Subcutaneous abdominal adipose tissue (tissue), 5 donors: ENCODE measurements at regions not wholly inside any gene's neighbourhood (a gene's known extent, or its start where the extent isn't known, plus 50 kb on each side); places are given as distances from the start of the nearest gene placed in this dataset.
A peak's percentile ranks its signal among the peaks of the same experiment; 100 is the strongest.

Source experiments
- H3K27ac ChIP-seq: one replicate; pipeline ENCODE4 v1.7.0; 2013; ENCODE audit warnings: low read depth, mild to moderate bottlenecking, inconsistent platforms, low read length, moderate library complexity
- H3K27me3 ChIP-seq, 5 donors: one replicate each; pipeline ENCODE4 v1.7.0; 2013; ENCODE audit warnings: low read length in 5 of 5, inconsistent platforms in 1 of 5; ENCODE audit not compliant: control insufficient read depth in 5 of 5, insufficient read depth in 4 of 5
- H3K36me3 ChIP-seq, 5 donors: one replicate each; pipeline ENCODE4 v1.7.0; 2013; ENCODE audit warnings: low read length in 5 of 5; ENCODE audit not compliant: control insufficient read depth in 5 of 5, insufficient read depth in 5 of 5
- H3K4me1 ChIP-seq, 5 donors: one replicate each; pipeline ENCODE4 v1.7.0; 2013; ENCODE audit warnings: low read length in 5 of 5, mild to moderate bottlenecking in 3 of 5, moderate library complexity in 1 of 5; ENCODE audit not compliant: control insufficient read depth in 5 of 5, insufficient read depth in 5 of 5
- H3K4me3 ChIP-seq, 5 donors: one replicate each; pipeline ENCODE4 v1.7.0; 2013; ENCODE audit warnings: low read length in 5 of 5, low read depth in 1 of 5
- H3K9ac ChIP-seq, 5 donors: one replicate each; pipeline ENCODE4 v1.7.0; 2013; ENCODE audit warnings: low read length in 5 of 5, mild to moderate bottlenecking in 4 of 5, moderate library complexity in 3 of 5
- H3K9me3 ChIP-seq, 5 donors: one replicate each; pipeline ENCODE4 v1.7.0; 2013; ENCODE audit warnings: low read length in 5 of 5; ENCODE audit not compliant: control insufficient read depth in 5 of 5
- donor health status: healthy.
- donor health status: healthy.
- donor health status: healthy.
- donor health status: healthy.
- donor health status: healthy.

- H3K27me3 ChIP-seq, result no peaks in the 10 kb centered on the region
- H3K4me1 ChIP-seq, result peaks cover 0 to 21% (median 14%) of the 10 kb centered on the region in 5 donors
- H3K4me3 ChIP-seq, result no peak overlapping the region
- H3K9ac ChIP-seq, result no peak overlapping the region
- no peaks in the 10 kb centered on the region for H3K9me3 ChIP-seq
- H3K27ac ChIP-seq, result no peak overlapping the region
- H3K36me3 ChIP-seq, result peaks cover 4 to 42% (median 33%) of the 10 kb centered on the region in 5 donors
Observed at GRCh38 chr15:62791694-62792093, 250.9 kb upstream of the TPM1 start.

DNA sequence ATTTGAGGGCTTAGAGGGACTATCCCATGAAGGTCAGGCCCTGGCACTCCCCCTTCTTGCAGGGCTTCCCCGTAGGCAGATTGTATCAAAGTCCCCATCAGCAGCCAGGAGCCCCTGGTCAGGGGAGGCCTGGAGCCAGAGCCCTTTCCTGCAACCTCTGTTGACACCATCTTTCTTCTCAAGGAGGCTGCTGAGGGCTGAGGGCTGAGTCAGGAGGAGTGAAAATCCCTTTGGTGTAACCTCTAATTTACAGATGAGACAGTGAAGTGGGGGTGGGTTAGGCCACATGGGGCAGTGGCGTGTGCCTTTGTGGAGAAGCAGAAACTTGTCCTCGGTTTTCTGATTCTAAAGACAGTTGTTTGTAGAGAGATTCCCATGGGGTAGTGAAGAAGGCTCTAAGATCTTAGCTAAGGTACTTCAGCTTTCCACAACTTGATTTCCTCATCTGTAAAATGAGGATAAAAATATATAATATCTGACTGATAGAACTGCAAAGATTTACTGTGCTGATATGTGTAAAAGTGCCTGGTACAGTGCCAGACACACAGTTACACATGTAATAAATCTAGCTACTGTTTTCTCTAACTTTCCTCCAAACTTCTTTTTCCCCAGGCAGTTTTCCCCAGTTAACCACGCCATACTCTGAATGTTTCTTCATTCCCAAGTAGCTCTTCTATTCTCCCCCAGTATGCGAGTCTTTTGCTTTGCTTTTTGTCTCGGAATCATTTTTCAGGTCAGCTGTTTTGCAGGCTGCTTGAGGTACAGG is 249.4 kb upstream of the TPM1 start:
- peak overlapping the region; percentile 44 for H3K27ac ChIP-seq
- H3K9me3 ChIP-seq, result no peaks in the 10 kb centered on the region
- no peak overlapping the region for H3K9ac ChIP-seq
- no peaks in the 10 kb centered on the region for H3K27me3 ChIP-seq
- peaks cover 4 to 56% (median 47%) of the 10 kb centered on the region in 5 donors for H3K36me3 ChIP-seq
- no peak overlapping the region for H3K4me3 ChIP-seq
- H3K4me1 ChIP-seq, result peaks cover 0 to 21% (median 14%) of the 10 kb centered on the region in 5 donors

DNA sequence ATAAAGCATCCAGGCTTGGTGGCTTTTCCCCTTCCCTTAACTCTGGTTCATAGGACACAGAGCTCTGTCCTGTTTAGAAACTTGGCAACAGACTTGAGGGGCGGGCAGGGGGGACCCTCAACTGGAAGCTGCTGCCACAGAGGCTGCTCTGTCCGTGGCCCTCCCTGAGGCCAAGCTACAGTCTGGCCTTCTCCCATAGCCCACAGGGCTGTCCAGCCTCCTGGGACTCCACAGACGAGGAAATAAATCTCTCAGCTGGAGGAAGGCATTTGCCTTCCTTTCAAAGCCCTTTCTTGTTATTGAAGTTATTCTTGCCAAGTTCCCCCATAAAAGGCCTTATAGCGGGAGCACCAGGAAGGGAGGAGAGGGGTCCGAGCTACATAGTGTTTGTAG is 248.8 kb upstream of the TPM1 start:
- Histone ChIP-seq H3K27me3 (no peaks in the 10 kb centered on the region), H3K4me1 (peaks cover 0 to 21% (median 14%) of the 10 kb centered on the region in 5 donors), H3K9ac (no peak overlapping the region), H3K27ac (peak overlapping the region; percentile 44), H3K36me3 (peaks cover 0 to 57% (median 50%) of the 10 kb centered on the region in 5 donors), H3K4me3 (no peak overlapping the region), H3K9me3 (no peaks in the 10 kb centered on the region)

DNA sequence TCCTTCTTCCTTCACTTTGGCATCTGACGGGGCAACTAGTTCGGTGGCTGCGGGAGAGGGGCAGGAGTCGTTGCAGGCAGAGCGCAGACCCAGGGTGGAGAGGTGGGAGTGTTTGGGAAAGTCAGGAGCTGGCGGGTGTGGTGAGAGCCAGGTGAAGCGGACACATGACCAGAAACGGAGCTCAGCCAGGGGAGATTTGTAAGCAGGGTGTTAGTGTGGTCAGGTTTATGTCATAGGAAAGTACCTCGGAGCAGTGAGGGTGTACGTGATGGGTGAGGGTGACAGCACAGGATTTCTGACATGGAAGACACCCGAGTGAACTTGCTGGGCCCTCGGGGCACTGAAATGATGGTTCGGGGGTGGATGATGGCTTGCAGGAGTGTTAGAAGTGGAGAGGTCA is 247.4 kb upstream of the TPM1 start:
- no peak overlapping the region for H3K9ac ChIP-seq
- peaks cover 4 to 61% (median 54%) of the 10 kb centered on the region in 5 donors for H3K36me3 ChIP-seq
- H3K9me3 ChIP-seq, result no peaks in the 10 kb centered on the region
- no peak overlapping the region for H3K4me3 ChIP-seq
- H3K27me3 ChIP-seq, result no peaks in the 10 kb centered on the region
- peaks cover 0 to 21% (median 14%) of the 10 kb centered on the region in 5 donors for H3K4me1 ChIP-seq
- no peak overlapping the region for H3K27ac ChIP-seq

GRCh38 chr15:62795700-62796695 is 246.5 kb upstream of the TPM1 start:
- no peak overlapping the region for H3K27ac ChIP-seq
- no peaks in the 10 kb centered on the region for H3K27me3 ChIP-seq
- peak overlapping the region in 1 of 5 donors; percentile 6 for H3K9ac ChIP-seq
- H3K36me3 ChIP-seq, result peaks cover 6 to 66% (median 61%) of the 10 kb centered on the region in 5 donors
- H3K4me1 ChIP-seq, result peaks cover 0 to 21% (median 14%) of the 10 kb centered on the region in 5 donors
- H3K4me3 ChIP-seq, result no peak overlapping the region
- no peaks in the 10 kb centered on the region for H3K9me3 ChIP-seq

- Histone ChIP-seq H3K27me3 (no peaks in the 10 kb centered on the region), H3K9ac (no peak overlapping the region), H3K4me1 (peaks cover 0 to 21% (median 14%) of the 10 kb centered on the region in 5 donors), H3K36me3 (peaks cover 12 to 73% (median 64%) of the 10 kb centered on the region in 5 donors), H3K4me3 (no peak overlapping the region), H3K9me3 (no peaks in the 10 kb centered on the region), H3K27ac (no peak overlapping the region)
Observed at GRCh38 chr15:62797171-62797570, 245.4 kb upstream of the TPM1 start.

DNA sequence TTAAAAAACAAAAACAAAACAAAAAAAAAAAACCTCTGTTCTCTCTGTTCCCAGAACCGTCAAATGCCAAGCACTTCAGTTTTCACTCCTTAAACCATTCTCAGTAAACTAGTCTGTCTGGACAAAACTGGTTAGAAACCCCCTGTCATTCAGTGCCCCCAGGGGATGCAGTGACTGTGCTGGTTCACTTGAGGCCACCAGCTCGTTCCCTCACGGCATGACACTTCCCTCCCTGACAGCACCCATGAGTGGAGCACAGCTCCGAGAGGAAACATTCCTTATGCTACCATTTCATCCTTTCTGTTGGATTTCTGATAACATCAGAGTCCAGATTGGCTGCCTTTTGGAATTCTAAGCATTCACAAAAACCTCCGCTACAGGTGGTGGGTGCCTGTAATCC is 244.0 kb upstream of the TPM1 start:
- H3K4me3 ChIP-seq, result no peak overlapping the region
- H3K36me3 ChIP-seq, result peaks cover 20 to 73% (median 69%) of the 10 kb centered on the region in 5 donors
- H3K27me3 ChIP-seq, result no peaks in the 10 kb centered on the region
- peaks cover 0 to 7% (median 5%) of the 10 kb centered on the region in 5 donors for H3K4me1 ChIP-seq
- no peak overlapping the region for H3K9ac ChIP-seq
- no peaks in the 10 kb centered on the region for H3K9me3 ChIP-seq
- H3K27ac ChIP-seq, result no peak overlapping the region

DNA sequence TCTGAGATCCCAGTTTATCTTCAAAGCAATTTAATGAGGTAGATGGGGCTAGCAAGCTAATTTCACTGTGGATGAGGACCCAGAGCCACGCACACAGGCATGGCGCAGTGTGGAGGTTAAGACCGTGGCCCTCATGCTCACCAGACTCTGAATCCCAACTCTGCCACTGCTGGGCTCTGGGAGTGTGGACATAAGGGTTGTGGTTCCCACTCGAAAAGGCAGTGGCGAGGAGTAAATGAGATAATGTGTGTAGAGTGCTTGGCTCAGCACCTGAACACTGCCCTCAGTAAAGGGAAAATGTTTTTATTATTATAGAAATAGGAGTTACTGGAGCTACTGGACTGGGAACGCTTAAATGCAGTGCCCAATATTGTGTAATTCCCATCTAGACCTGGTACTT is 243.5 kb upstream of the TPM1 start:
- Histone ChIP-seq H3K36me3 (peaks cover 23 to 78% (median 72%) of the 10 kb centered on the region in 5 donors), H3K27me3 (no peaks in the 10 kb centered on the region), H3K27ac (no peak overlapping the region), H3K9me3 (no peaks in the 10 kb centered on the region), H3K9ac (no peak overlapping the region), H3K4me3 (no peak overlapping the region), H3K4me1 (peaks cover 0 to 2% (median 0%) of the 10 kb centered on the region in 5 donors)

GRCh38 chr15:62799919-62800318 is 242.6 kb upstream of the TPM1 start:
- H3K27ac ChIP-seq, result no peak overlapping the region
- H3K27me3 ChIP-seq, result no peaks in the 10 kb centered on the region
- no peak overlapping the region for H3K4me3 ChIP-seq
- no peak overlapping the region for H3K9ac ChIP-seq
- peaks cover 23 to 82% (median 69%) of the 10 kb centered on the region in 5 donors for H3K36me3 ChIP-seq
- no peaks in the 10 kb centered on the region for H3K9me3 ChIP-seq
- no peaks in the 10 kb centered on the region for H3K4me1 ChIP-seq

GRCh38 chr15:62802612-62803011 is 239.9 kb upstream of the TPM1 start:
- Histone ChIP-seq H3K4me3 (no peak overlapping the region), H3K9me3 (no peaks in the 10 kb centered on the region), H3K36me3 (peaks cover 31 to 86% (median 75%) of the 10 kb centered on the region in 5 donors)

More at GRCh38 chr15:62802612-62803011, 239.9 kb upstream of the TPM1 start:
- Histone ChIP-seq H3K27ac (no peak overlapping the region), H3K9ac (no peak overlapping the region), H3K4me1 (no peaks in the 10 kb centered on the region), H3K27me3 (no peaks in the 10 kb centered on the region)
